HG02623 (cell line): ENCODE measurements at regions not wholly inside any gene's neighbourhood (a gene's known extent, or its start where the extent isn't known, plus 50 kb on each side); places are given as distances from the start of the nearest gene placed in this dataset.

Source experiments
- ATAC-seq: cut with Tn5 transposase; IDR thresholded peaks from one replicate; pipeline ENCODE4 v1.9.1; 2021; ENCODE audit warnings: moderate library complexity; ENCODE audit not compliant: unreplicated experiment

GRCh38 chr6:170162775-170163404 lies 128.0 kb downstream of the DLL1 start:
- ATAC-seq: no peak

DNA sequence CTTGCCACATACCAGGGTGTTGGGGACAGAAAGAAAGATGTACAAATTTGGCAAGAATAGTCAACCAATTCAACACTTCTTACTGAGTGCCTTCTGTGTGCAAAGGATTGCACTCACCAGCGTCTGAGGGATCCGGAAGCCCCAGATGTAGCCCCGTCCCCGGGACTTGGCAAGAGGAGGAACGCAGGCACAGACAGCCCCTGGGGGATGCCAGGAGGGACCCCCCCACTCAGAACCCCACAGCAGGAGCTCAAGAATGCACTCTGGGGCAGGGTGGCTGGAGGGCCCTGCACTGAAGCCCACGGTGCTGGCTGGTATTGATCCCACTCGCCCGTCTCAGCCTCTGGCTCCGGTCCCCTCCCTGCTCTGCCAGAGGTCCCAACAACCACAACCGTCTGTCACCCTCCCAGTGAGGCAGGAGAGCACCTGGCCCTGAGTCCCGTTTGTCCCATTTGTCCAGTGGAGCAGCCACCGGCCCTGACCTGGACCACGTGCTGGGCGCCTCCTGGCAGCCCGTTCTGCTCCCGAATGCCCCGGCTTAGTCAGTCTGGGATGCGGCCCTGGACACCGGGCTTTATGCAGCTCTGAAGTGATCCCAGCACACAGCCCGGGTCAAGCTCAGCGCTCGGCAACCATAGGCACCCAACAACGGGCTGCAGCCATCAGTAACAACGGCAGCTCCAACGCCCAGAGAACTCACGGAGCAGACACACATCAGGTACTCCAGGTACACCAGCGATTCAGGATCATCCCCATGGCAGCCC lies 128.7 kb downstream of the DLL1 start:
- ATAC-seq: no peak

DNA sequence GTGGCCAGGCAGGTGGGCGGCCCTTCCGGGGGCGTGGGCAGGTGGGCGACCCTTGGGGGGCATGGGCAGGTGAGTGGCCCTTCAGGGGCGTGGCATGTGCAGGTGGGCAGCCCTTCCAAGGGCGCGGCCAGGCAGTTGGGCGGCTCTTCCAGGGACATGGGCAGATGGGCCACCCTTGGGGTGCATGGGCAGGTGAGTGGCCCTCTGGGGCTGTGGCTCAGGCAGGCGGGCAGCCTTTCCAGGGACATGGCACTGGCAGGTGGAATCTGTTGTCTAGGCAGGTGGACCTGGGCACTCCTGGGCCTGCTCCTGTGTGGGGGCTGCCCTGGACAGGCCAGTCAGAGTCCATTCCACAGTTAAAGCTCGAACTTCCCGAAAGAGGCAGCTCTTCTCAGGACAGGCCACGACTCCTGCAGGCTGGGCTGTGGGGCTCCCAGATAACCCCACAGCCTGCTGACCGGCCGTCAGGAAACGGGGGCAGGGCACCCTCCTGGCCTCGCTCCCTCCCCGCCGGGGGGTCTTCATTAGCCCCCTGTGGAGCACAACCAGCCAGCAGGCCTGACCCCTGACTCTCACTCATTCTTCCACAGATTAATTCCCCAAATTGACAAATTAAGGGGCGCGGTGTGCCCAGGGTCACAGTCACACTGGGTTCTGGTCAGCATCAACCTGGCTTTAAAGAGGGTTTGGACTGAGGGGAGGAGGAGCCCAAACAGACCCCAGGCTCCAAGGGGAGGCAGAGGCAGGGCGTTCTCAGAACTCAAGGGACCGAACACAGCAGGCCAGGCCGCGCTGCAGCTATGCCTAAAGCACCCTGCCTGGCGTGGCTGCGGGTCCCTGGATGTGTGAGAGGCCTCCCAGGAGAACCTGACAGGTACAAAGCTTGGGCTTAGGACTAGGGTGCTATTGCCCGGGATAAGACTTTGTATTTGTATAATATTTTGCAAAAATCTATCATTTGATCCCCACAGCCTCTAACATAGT lies 130.0 kb downstream of the DLL1 start:
- no peak for ATAC-seq

DNA sequence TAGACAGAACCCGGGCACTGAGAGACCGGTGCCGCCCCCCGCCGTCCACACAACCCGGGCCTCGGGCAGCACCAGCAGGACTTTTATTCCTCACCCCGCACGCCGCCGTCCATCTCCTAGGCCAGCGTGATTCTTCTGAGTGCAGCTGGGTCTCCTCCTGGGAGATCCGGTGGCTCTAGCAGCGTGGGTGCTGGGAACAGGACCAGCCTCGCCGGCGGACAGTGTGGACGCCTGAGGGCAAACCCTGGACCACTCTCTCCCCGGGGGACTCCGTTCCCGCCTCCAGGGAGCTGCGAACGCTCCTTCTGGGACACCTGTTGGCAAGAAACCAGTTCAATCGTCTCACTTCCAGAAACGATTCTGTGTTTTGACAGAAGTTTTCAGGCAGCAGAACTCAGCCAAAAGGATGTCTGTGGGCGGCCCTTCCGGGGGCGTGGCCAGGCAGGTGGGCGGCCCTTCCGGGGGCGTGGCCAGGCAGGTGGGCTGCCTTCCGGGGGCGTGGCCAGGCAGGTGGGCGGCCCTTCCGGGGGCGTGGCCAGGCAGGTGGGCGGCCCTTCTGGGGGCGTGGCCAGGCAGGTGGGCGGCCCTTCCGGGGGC lies 130.7 kb downstream of the DLL1 start:
- ATAC-seq: no peak

- no peak for ATAC-seq
Measured at GRCh38 chr6:170159022-170159965, 131.6 kb downstream of the DLL1 start.

GRCh38 chr6:170158296-170159021 lies 132.4 kb downstream of the DLL1 start:
- ATAC-seq: no peak

DNA sequence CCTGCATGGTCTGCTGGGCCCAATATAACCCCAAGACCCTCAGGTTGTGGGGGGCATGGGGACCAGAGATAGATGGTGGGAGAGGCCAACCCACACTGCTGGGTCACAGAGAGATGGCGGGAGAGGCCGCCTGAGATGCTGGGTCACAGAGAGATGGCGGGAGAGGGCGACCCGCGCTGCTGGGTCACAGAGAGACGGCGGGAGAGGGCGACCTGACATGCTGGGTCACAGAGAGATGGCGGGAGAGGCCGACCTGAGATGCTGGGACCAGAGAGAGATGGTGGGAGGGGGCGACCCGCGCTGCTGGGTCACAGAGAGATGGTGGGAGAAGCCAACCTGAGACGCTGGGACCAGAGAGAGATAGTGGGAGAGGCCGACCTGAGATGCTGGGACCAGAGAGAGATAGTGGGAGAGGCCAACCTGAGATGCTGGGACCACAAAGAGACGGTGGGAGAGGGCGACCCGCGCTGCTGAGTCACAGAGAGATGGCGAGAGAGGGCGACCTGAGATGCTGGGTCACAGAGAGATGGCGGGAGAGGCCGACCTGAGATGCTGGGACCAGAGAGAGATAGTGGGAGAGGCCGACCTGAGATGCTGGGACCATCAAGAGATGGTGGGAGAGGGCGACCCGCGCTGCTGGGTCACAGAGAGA lies 133.2 kb downstream of the DLL1 start:
- no peak for ATAC-seq

GRCh38 chr6:170156448-170157375 lies 134.2 kb downstream of the DLL1 start:
- no peak for ATAC-seq

- ATAC-seq: no peak
Measured at GRCh38 chr6:170155464-170156196, 135.2 kb downstream of the DLL1 start.

DNA sequence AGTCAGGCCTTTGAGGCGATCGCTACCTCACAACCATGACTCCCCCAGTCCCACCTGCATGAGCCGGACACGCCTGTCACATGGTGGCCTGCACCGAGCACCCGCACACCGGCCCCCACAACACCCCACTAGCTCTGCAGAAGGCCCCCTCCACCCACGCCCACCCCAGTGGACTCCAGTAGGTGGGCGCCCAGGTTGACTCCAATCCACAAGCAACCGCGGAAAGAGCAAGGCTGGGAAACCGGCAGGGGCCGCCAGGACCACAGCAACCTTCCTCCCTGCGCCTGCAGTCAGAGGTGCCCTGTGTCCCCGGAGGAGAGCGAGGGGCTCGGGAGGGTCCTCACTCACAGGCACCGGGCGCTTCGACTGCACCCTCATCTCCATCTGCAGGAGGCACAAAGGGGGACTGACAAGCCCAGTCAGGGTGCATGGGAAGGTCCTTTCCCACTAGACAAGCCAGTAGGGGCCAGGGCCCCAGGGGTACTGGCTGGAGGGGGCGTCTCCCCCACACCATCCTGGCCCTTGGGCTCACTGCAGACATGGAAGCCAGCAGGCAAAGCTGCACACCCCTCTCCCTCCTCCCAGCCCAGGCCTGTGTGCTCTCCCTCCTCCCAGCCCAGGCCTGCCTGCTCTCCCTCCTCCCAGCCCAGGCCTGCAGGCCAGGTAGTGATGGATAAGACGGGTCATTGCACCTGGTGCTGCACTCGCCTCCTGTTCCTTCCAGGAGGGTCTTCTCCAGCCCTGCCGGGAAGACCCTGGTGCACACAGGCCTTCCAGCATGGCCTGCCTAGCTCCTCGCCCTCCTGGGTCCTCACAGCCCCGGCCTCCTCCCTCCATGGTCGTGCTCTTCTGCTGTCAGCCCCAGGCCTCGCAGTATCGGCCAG lies 137.2 kb downstream of the DLL1 start:
- no peak for ATAC-seq

- ATAC-seq: no peak
Measured at GRCh38 chr6:170152989-170153388, 137.9 kb downstream of the DLL1 start.

DNA sequence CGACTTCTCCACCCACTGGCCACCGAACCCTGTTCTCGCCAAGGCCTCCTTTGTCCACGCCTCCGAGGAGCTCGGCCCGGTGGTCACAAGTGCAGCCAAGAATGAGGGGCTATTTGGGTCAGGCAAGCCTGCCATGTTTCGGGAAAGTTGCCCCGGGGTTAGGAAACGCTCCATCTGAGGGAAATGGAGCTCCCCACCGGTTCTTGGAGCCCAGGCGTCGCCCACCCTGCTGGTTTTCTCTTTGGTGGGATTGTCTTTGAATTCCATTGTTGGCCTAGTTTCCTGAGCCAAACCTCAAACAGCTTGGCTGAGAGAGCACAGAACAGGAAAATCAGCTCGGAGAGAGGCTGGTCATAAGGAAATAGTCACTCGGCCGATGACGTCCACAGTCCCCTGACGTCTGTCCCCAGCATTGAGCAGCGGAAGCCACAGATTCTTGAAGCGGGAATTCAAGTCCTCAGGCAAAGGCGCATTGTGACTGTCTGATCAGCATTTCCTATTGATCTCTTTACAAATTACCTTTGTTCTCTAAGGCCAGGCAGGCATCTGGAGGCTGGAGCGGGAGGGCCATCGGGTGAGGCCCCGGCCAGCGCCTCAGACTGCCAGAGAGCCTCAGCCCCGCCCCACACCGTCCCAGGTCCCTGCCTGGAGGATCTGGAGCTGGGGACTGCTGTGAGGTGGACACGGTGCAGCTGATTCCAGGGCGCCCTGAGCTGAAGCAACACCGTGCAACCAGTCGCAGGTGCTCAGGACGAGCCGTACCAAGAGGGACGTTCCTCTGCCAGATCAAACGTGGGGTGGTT lies 138.6 kb downstream of the DLL1 start:
- ATAC-seq: no peak

DNA sequence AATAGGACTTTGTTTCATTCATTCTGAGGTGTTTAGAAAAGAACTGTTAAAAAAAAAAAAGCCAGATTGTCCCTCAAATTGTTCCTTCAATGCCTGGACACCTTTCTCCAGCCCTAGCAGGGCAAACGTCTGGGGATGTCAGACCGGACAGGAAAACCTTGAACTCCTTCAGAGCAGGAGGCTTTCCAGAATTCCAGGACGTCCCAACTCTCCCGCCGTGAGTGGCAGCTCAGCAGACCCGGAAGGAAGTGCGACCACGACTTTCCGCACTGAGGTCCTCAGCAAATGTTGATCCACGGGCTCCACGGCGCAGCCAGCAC lies 139.1 kb downstream of the DLL1 start:
- ATAC-seq: no peak

GRCh38 chr6:170151321-170151771 lies 139.5 kb downstream of the DLL1 start:
- ATAC-seq: no peak

GRCh38 chr6:170150590-170150945 lies 140.3 kb downstream of the DLL1 start:
- ATAC-seq: no peak
